HEK293 (cell line): ENCODE measurements at regions not wholly inside any gene's neighbourhood (a gene's known extent, or its start where the extent isn't known, plus 50 kb on each side); places are given as distances from the start of the nearest gene placed in this dataset.

ENCODE experiments used
- CTCF ChIA-PET: fragments of 350-600 bp; formaldehyde crosslinking; extraction: SDS; loops from one replicate; lab custom pipeline; 2021; ENCODE audit warnings: antibody characterized with exemption; lab: Yijun Ruan, JAX
- POLR2A ChIA-PET: fragments of 300-600 bp; formaldehyde crosslinking; extraction: SDS; loops from one replicate; lab custom pipeline; 2020; ENCODE audit warnings: antibody characterized with exemption, inconsistent platforms; lab: Yijun Ruan, JAX
- H3K27ac ChIP-seq: fragments of 200-500 bp; sonication (Bioruptor generic); 2 replicates; pipeline ENCODE4 v1.5.1; 2014; ENCODE audit warnings: low read depth, low read length, control low read depth, inconsistent platforms; ENCODE audit errors: extremely low read depth
- H3K36me3 ChIP-seq, 2 experiments: fragments of 200-500 bp in 1 of 2; sonication (Bioruptor generic) in 1 of 2; 1 replicate in 1 of 2; 2 replicates in 1 of 2; pipeline ENCODE4 v1.5.1; 2014 to 2017; ENCODE audit warnings: inconsistent platforms in 2 of 2, low read length in 2 of 2; ENCODE audit not compliant: control insufficient read depth in 2 of 2, insufficient read depth in 1 of 2
- H3K4me1 ChIP-seq: fragments of 200-500 bp; sonication (Bioruptor generic); 2 replicates; pipeline ENCODE4 v1.5.1; 2014; ENCODE audit warnings: mild to moderate bottlenecking, low read length, inconsistent platforms; ENCODE audit not compliant: control insufficient read depth, insufficient read depth
- H3K4me3 ChIP-seq: 2 replicates; pipeline ENCODE4 v1.5.1; 2011; ENCODE audit warnings: low read depth, mild to moderate bottlenecking, control low read depth, low read length, moderate library complexity
- H3K9me3 ChIP-seq: fragments of 200-500 bp; sonication (Bioruptor generic); 2 replicates; pipeline ENCODE4 v1.5.1; 2014; ENCODE audit warnings: low read depth, low read length, inconsistent platforms; ENCODE audit not compliant: control insufficient read depth, insufficient read depth
- KLF16 ChIP-seq: fragments of 450-650 bp; formaldehyde crosslinking; IDR thresholded peaks from 2 replicates; pipeline ENCODE4 v1.5.1; 2017; ENCODE audit warnings: missing biosample characterization, missing genetic modification characterization
- OSR2 ChIP-seq: fragments of 450-650 bp; formaldehyde crosslinking; IDR thresholded peaks from 2 replicates; pipeline ENCODE4 v1.5.1; 2016; ENCODE audit warnings: missing biosample characterization, missing genetic modification characterization
- ZBTB20 ChIP-seq: fragments of 450-650 bp; formaldehyde crosslinking; IDR thresholded peaks from 2 replicates; pipeline ENCODE4 v1.5.1; 2016; ENCODE audit warnings: missing biosample characterization, missing genetic modification characterization
- ZFP3 ChIP-seq: fragments of 450-650 bp; formaldehyde crosslinking; IDR thresholded peaks from 2 replicates; pipeline ENCODE4 v1.5.1; 2016; ENCODE audit warnings: low read depth, missing biosample characterization, missing genetic modification characterization
- ZNF202 ChIP-seq: fragments of 450-650 bp; formaldehyde crosslinking; IDR thresholded peaks from 2 replicates; pipeline ENCODE4 v1.5.1; 2016; ENCODE audit warnings: missing biosample characterization, missing genetic modification characterization, borderline replicate concordance
- ZNF394 ChIP-seq: fragments of 450-650 bp; formaldehyde crosslinking; IDR thresholded peaks from 2 replicates; pipeline ENCODE4 v1.5.1; 2016; ENCODE audit warnings: missing biosample characterization, missing genetic modification characterization, mild to moderate bottlenecking, moderate library complexity, borderline replicate concordance
- ZNF433 ChIP-seq: fragments of 450-650 bp; formaldehyde crosslinking; IDR thresholded peaks from 2 replicates; pipeline ENCODE4 v1.5.1; 2016; ENCODE audit warnings: missing biosample characterization, missing genetic modification characterization, low read depth
- ZNF654 ChIP-seq: fragments of 450-650 bp; formaldehyde crosslinking; IDR thresholded peaks from 2 replicates; pipeline ENCODE4 v1.5.1; 2016; ENCODE audit warnings: low read depth, missing biosample characterization, missing genetic modification characterization
- ZNF747 ChIP-seq: fragments of 450-650 bp; formaldehyde crosslinking; IDR thresholded peaks from 2 replicates; pipeline ENCODE4 v1.5.1; 2016; ENCODE audit warnings: missing biosample characterization, missing genetic modification characterization
- TF ChIP-seq, protein P1 (sequence below): fragments of 450-650 bp; formaldehyde crosslinking; IDR thresholded peaks from 2 replicates; pipeline ENCODE4 v1.5.1; 2017; ENCODE audit warnings: missing biosample characterization, missing genetic modification characterization
- TF ChIP-seq, protein P2 (sequence below): fragments of 450-650 bp; formaldehyde crosslinking; IDR thresholded peaks from 2 replicates; pipeline ENCODE4 v1.5.1; 2016; ENCODE audit warnings: missing biosample characterization, missing genetic modification characterization, borderline replicate concordance
- TF ChIP-seq, protein P3 (sequence below): fragments of 450-650 bp; formaldehyde crosslinking; IDR thresholded peaks from 2 replicates; pipeline ENCODE4 v1.5.1; 2016; ENCODE audit warnings: missing biosample characterization, missing genetic modification characterization
- TF ChIP-seq, protein P4 (sequence below): fragments of 450-650 bp; formaldehyde crosslinking; IDR thresholded peaks from 2 replicates; pipeline ENCODE4 v1.5.1; 2016; ENCODE audit warnings: missing biosample characterization, missing genetic modification characterization
- TF ChIP-seq, protein P5 (sequence below): fragments of 450-650 bp; formaldehyde crosslinking; IDR thresholded peaks from 2 replicates; pipeline ENCODE4 v1.5.1; 2016; ENCODE audit warnings: missing biosample characterization, missing genetic modification characterization
- TF ChIP-seq, protein P6 (sequence below): fragments of 450-650 bp; formaldehyde crosslinking; IDR thresholded peaks from 2 replicates; pipeline ENCODE4 v1.5.1; 2016; ENCODE audit warnings: missing biosample characterization, missing genetic modification characterization, borderline replicate concordance
- TF ChIP-seq, protein P7 (sequence below): fragments of 450-650 bp; formaldehyde crosslinking; IDR thresholded peaks from 2 replicates; pipeline ENCODE4 v1.5.1; 2017; ENCODE audit warnings: missing biosample characterization, missing genetic modification characterization
- TF ChIP-seq, protein P8 (sequence below): fragments of 450-650 bp; formaldehyde crosslinking; IDR thresholded peaks from 2 replicates; pipeline ENCODE4 v1.5.1; 2016; ENCODE audit warnings: missing biosample characterization, missing genetic modification characterization

DNA sequence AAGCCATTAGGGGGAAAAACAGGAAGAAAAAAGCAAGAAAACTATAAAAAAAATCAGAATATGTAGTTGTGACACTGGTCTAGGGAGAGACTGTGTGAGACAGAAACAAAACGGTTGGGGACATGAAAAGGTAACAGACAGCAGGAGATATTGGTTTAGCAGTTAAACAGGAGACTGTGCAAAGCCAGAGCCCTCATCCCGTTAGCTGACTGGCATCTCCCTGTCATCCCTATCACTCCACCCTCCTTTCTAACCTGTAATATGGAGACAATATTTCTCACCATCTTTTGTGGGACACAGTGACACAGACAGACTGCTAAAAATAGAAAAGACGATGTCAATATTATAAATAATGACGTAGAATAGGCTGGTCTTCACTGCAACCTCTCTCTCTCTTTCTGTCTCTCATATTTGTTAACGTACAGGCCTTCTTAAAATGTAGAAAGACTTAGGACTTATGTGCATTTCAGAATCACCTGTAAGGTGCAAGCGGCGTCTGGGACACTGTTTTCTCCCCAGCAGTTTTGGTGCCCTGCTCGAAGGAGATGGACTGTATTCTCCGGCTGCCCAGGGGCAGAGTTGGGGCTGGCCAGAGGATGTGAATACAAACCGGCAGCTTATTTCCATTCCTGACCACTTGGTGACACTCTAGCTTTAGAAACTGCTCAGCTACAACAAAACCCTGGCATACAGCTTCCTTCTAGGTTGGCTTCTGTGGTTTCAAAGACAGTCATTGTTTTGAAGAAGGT is 190.6 kb downstream of the MAT2B start:
- POLR2A ChIA-PET = no interaction called here
- CTCF ChIA-PET = interaction anchor here (0.8 to 3.0 kb wide), 11 partner anchors 16 to 808 kb away, joined by 3 to 23 read pairs (median 3); no protein-coding TSS in a partner anchor
- H3K4me3 ChIP-seq = no peak overlapping the region
- no peaks in the 10 kb centered on the region for H3K4me1 ChIP-seq
- H3K27ac ChIP-seq = no peak overlapping the region
- H3K9me3 ChIP-seq = no peaks in the 10 kb centered on the region
- no peaks in the 10 kb centered on the region for H3K36me3 ChIP-seq
- TF ChIP-seq, protein P1, sequence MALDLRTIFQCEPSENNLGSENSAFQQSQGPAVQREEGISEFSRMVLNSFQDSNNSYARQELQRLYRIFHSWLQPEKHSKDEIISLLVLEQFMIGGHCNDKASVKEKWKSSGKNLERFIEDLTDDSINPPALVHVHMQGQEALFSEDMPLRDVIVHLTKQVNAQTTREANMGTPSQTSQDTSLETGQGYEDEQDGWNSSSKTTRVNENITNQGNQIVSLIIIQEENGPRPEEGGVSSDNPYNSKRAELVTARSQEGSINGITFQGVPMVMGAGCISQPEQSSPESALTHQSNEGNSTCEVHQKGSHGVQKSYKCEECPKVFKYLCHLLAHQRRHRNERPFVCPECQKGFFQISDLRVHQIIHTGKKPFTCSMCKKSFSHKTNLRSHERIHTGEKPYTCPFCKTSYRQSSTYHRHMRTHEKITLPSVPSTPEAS (tag by site-specific recombination) = no peak
- TF ChIP-seq ZNF202 (no peak), ZNF747 (tag by site-specific recombination) (no peak), ZNF654 (tag by site-specific recombination) (peak; percentile 65), ZNF394 (tag by site-specific recombination) (no peak), KLF16 (tag by site-specific recombination) (no peak), ZNF433 (tag by site-specific recombination) (no peak)
- TF ChIP-seq, protein P2, sequence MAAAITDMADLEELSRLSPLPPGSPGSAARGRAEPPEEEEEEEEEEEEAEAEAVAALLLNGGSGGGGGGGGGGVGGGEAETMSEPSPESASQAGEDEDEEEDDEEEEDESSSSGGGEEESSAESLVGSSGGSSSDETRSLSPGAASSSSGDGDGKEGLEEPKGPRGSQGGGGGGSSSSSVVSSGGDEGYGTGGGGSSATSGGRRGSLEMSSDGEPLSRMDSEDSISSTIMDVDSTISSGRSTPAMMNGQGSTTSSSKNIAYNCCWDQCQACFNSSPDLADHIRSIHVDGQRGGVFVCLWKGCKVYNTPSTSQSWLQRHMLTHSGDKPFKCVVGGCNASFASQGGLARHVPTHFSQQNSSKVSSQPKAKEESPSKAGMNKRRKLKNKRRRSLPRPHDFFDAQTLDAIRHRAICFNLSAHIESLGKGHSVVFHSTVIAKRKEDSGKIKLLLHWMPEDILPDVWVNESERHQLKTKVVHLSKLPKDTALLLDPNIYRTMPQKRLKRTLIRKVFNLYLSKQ (tag by site-specific recombination) = no peak
- TF ChIP-seq, protein P3, sequence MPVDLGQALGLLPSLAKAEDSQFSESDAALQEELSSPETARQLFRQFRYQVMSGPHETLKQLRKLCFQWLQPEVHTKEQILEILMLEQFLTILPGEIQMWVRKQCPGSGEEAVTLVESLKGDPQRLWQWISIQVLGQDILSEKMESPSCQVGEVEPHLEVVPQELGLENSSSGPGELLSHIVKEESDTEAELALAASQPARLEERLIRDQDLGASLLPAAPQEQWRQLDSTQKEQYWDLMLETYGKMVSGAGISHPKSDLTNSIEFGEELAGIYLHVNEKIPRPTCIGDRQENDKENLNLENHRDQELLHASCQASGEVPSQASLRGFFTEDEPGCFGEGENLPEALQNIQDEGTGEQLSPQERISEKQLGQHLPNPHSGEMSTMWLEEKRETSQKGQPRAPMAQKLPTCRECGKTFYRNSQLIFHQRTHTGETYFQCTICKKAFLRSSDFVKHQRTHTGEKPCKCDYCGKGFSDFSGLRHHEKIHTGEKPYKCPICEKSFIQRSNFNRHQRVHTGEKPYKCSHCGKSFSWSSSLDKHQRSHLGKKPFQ (tag by site-specific recombination) = no peak
- TF ChIP-seq, protein P4, sequence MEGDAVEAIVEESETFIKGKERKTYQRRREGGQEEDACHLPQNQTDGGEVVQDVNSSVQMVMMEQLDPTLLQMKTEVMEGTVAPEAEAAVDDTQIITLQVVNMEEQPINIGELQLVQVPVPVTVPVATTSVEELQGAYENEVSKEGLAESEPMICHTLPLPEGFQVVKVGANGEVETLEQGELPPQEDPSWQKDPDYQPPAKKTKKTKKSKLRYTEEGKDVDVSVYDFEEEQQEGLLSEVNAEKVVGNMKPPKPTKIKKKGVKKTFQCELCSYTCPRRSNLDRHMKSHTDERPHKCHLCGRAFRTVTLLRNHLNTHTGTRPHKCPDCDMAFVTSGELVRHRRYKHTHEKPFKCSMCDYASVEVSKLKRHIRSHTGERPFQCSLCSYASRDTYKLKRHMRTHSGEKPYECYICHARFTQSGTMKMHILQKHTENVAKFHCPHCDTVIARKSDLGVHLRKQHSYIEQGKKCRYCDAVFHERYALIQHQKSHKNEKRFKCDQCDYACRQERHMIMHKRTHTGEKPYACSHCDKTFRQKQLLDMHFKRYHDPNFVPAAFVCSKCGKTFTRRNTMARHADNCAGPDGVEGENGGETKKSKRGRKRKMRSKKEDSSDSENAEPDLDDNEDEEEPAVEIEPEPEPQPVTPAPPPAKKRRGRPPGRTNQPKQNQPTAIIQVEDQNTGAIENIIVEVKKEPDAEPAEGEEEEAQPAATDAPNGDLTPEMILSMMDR (tag by site-specific recombination) = peak; percentile 42; the same call in 1 of the 2 replicates
- TF ChIP-seq, all 188 proteins: peak for 2

DNA sequence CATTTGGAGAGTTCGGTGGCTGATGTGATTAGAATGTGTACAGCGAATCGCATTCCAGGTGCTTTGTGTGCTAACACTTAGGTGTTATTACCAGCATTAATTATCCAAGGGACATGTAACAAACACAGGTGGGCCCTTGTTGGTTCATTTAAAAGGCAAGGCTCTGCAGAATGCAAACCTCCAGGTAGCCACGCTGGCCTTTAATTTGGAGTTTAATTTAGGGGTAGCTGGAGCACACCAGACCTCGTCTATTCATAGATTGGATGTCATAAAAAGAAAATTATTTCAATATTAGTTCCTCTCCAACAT is 191.1 kb downstream of the MAT2B start:
- no peak overlapping the region for H3K4me3 ChIP-seq
- H3K27ac ChIP-seq = no peak overlapping the region
- H3K4me1 ChIP-seq = no peaks in the 10 kb centered on the region
- H3K9me3 ChIP-seq = no peaks in the 10 kb centered on the region
- ChIA-PET CTCF (interaction anchor here (0.8 to 3.0 kb wide), 8 partner anchors 17 to 808 kb away, joined by 3 to 23 read pairs (median 3); no protein-coding TSS in a partner anchor), POLR2A (no interaction called here)
- H3K36me3 ChIP-seq = no peaks in the 10 kb centered on the region
- no peak for TF ChIP-seq ZFP3 (tag by site-specific recombination)
- TF ChIP-seq OSR2 (tag by site-specific recombination) = no peak
- TF ChIP-seq ZBTB20 (tag by site-specific recombination) = no peak
- TF ChIP-seq, protein P5, sequence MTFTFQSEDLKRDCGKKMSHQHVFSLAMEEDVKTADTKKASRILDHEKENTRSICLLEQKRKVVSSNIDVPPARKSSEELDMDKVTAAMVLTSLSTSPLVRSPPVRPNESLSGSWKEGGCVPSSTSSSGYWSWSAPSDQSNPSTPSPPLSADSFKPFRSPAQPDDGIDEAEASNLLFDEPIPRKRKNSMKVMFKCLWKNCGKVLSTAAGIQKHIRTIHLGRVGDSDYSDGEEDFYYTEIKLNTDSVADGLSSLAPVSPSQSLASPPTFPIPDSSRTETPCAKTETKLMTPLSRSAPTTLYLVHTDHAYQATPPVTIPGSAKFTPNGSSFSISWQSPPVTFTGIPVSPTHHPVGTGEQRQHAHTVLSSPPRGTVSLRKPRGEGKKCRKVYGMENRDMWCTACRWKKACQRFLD (tag by site-specific recombination) = no peak
- TF ChIP-seq, protein P6, sequence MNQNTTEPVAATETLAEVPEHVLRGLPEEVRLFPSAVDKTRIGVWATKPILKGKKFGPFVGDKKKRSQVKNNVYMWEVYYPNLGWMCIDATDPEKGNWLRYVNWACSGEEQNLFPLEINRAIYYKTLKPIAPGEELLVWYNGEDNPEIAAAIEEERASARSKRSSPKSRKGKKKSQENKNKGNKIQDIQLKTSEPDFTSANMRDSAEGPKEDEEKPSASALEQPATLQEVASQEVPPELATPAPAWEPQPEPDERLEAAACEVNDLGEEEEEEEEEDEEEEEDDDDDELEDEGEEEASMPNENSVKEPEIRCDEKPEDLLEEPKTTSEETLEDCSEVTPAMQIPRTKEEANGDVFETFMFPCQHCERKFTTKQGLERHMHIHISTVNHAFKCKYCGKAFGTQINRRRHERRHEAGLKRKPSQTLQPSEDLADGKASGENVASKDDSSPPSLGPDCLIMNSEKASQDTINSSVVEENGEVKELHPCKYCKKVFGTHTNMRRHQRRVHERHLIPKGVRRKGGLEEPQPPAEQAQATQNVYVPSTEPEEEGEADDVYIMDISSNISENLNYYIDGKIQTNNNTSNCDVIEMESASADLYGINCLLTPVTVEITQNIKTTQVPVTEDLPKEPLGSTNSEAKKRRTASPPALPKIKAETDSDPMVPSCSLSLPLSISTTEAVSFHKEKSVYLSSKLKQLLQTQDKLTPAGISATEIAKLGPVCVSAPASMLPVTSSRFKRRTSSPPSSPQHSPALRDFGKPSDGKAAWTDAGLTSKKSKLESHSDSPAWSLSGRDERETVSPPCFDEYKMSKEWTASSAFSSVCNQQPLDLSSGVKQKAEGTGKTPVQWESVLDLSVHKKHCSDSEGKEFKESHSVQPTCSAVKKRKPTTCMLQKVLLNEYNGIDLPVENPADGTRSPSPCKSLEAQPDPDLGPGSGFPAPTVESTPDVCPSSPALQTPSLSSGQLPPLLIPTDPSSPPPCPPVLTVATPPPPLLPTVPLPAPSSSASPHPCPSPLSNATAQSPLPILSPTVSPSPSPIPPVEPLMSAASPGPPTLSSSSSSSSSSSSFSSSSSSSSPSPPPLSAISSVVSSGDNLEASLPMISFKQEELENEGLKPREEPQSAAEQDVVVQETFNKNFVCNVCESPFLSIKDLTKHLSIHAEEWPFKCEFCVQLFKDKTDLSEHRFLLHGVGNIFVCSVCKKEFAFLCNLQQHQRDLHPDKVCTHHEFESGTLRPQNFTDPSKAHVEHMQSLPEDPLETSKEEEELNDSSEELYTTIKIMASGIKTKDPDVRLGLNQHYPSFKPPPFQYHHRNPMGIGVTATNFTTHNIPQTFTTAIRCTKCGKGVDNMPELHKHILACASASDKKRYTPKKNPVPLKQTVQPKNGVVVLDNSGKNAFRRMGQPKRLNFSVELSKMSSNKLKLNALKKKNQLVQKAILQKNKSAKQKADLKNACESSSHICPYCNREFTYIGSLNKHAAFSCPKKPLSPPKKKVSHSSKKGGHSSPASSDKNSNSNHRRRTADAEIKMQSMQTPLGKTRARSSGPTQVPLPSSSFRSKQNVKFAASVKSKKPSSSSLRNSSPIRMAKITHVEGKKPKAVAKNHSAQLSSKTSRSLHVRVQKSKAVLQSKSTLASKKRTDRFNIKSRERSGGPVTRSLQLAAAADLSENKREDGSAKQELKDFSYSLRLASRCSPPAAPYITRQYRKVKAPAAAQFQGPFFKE (tag by site-specific recombination) = no peak
- TF ChIP-seq, protein P7, sequence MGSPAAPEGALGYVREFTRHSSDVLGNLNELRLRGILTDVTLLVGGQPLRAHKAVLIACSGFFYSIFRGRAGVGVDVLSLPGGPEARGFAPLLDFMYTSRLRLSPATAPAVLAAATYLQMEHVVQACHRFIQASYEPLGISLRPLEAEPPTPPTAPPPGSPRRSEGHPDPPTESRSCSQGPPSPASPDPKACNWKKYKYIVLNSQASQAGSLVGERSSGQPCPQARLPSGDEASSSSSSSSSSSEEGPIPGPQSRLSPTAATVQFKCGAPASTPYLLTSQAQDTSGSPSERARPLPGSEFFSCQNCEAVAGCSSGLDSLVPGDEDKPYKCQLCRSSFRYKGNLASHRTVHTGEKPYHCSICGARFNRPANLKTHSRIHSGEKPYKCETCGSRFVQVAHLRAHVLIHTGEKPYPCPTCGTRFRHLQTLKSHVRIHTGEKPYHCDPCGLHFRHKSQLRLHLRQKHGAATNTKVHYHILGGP = no peak
- TF ChIP-seq, protein P8, sequence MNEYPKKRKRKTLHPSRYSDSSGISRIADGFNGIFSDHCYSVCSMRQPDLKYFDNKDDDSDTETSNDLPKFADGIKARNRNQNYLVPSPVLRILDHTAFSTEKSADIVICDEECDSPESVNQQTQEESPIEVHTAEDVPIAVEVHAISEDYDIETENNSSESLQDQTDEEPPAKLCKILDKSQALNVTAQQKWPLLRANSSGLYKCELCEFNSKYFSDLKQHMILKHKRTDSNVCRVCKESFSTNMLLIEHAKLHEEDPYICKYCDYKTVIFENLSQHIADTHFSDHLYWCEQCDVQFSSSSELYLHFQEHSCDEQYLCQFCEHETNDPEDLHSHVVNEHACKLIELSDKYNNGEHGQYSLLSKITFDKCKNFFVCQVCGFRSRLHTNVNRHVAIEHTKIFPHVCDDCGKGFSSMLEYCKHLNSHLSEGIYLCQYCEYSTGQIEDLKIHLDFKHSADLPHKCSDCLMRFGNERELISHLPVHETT (tag by site-specific recombination) = no peak
